G401 (cell line): ENCODE measurements at regions not wholly inside any gene's neighbourhood (a gene's known extent, or its start where the extent isn't known, plus 50 kb on each side); places are given as distances from the start of the nearest gene placed in this dataset.
"Not testable (repeated sequence)": the region's sequence is repeated elsewhere in the genome, so short reads cannot be mapped to it uniquely, and the experiment has no call there.

Source experiments
- DNase-seq: peaks from one replicate; pipeline ENCODE4 v3.0.0-alpha.2; 2015; ENCODE audit warnings: low spot score
- in situ Hi-C: cut with HindIII; loops from 2 replicates; pipeline ENCODE4 v1.10.0; 2016; ENCODE audit warnings: low sequenced_read_pairs, mixed read lengths

DNA sequence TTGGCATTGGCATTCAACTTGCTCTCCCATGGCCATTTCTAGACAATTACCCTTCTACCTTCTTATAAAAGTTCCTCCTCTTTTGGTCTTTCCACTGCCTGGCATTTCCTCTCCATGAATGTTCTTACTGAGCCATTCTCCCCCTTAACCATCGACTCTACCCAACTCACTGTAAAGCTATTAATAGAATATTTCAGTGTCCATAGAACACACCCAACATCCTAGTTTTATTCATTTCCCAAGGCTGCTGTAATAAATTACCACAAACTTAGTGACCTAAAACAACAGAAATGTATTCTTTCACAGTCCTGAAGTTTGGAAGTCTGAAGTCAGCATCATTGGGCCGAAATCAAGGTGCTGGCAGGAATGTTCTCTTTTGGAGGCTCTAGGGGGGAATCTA, 170.0 kb upstream of the ATP5MC3 start:
- in situ Hi-C loops, result no loop called here

DNA sequence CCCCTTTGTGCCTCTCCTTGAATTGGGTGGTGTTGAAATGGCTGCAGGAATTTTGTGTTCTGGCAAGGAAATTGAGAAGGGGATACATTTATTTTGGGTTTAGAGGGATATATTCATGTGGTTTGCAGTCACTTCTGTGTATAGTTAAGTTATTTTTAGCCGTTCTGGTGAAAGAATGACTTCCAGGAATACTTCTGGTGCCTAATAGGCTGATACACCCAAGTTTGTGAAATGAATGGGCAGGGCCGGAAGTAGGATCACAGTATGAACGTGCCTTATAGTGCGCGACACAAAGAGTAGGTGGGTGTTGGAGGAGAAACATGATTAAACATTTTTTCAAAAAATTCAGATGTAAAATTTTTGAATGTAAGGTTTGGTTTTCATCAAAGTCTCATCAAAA, 168.6 kb upstream of the ATP5MC3 start:
- no peak for DNase-seq
- in situ Hi-C loops, result no loop called here

More for the DNA sequence above, 170.0 kb upstream of the ATP5MC3 start:
- DNase-seq, result no peak

DNA sequence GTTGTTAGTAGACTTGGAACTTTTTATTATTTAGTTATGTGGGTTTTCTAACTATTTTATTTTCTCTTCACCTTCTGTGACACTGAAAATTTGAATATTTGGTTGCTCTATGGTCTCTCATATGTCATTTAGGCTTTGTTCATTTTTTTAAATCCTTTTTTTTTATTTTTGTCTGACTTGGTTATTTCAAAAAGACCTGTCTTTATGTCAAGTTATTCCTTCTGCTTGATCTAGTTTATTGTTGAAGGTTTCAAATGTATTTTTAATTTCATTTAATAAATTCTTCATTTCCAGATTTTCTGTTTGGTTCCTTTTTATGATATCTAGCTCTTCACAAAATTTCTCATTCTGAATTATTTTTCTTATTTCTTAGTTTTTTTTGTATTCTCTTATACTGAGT, 160.6 kb upstream of the ATP5MC3 start:
- in situ Hi-C loops, result no loop called here

DNA sequence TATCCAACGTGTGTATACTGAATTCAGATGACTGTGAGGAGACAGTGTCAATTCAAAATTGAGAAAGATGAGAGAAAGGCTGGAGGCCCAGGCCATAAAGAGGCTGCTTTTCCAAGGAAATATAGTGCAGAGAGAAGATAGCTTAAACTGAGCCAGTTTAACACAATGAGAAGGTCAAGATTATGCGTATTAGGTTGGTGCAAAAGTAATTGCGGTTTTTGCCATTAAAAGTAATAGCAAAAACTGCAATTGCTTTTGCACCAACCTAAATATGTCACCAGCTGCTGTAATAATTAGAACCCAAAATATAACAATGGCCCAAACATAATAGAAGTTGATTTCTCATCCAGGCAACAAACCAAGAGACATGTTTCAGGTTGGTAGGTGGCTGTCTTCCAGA, 148.7 kb upstream of the ATP5MC3 start:
- in situ Hi-C loops, result no loop called here
- DNase-seq, result no peak

More for the DNA sequence above, 160.6 kb upstream of the ATP5MC3 start:
- DNase-seq, result no peak

DNA sequence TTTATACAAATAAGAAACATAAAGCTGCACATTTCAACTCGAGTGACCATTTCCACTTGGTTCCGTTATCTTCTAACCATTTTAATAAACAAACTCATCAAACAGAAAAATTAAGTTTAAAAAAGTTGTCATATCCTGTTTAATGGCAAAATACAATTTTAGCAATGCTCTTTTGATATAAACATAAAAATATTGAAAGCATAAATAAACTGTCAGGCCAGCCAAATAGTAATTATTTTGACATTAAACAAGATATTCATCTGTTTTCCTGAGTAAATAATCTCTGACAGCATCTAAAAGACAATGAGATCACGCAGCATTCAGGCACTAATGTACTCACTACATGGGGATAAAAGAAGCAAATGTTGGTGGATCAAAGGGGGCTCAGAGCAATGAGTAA, 145.3 kb upstream of the ATP5MC3 start:
- no peak for DNase-seq
- in situ Hi-C loops, result no loop called here

DNA sequence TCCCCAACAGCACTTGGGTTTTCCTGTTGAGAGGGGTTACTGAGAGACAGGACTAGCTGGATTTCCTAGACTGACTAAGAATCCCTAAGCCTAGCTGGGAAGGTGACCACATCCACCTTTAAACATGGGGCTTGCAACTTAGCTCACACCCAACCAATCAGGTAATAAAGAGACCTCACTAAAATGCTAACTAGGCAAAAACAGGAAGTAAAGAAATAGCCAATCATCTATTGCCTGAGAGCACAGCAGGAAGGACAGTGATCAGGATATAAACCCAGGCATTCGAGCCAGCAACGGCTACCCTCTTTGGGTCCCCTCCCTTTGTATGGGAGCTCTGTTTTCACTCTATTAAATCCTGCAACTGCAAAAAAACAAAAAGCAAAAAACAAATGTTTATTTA, 144.7 kb upstream of the ATP5MC3 start:
- not testable (repeated sequence) for DNase-seq

DNA sequence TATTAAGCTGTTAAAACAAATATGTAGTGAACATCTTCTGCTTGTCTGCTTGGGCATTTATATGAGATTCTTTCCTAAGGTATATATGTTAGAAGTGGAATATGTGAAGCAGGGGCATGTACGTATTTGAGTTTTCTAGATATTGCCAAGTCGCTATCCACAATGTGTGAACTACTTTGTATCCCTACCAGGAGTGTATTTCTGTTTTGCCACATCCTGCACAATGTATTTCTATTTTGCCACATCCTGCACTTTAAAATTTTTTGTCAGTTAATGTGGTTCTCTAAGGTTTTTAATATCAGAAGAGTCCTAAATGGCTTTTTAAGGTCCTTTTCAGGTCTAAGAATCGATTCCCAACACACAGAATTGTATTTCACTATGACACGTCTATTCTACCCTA, 141.7 kb upstream of the ATP5MC3 start:
- in situ Hi-C loops, result no loop called here
- DNase-seq, result no peak

More for the DNA sequence above, 144.7 kb upstream of the ATP5MC3 start:
- in situ Hi-C loops, result not testable (repeated sequence)

DNA sequence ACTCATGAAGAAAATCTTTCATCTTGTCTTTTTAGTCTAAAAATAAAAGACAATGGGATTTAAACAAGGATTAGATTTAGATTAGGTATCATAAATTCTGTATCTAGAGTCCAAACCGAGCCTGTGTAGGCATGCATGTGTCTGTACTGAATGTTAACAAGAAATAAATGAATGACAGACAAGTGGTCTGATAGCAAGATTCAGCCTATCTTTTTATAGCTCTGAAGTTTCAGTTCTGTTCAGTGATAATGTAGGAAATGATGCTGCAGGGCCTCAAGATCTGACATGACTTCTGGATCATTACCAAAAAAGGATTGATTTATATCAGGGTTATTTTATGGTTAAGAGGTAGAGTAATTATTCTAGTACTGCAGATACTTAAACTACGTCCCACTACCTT, 137.0 kb upstream of the ATP5MC3 start:
- in situ Hi-C loops, result no loop called here
- DNase-seq, result no peak

DNA sequence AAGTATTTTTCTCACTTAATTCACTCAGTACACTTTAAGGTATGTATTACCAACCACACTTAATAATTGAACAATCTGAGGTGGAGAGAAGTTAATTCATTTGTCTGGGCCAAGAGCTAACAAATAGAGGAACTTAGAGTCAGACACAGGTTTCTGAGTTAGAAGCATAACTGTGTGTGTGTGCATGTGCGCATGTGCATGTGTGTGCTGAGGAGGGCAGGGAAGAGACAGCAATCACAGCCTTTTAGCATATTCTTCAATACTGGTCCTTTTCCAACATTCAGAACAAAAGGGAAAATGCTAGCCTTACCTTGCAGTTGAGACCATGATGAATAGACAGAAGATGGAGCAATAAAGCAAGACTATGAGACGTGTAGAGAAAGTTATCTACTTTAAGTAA, 136.2 kb upstream of the ATP5MC3 start:
- in situ Hi-C loops, result no loop called here
- no peak for DNase-seq

DNA sequence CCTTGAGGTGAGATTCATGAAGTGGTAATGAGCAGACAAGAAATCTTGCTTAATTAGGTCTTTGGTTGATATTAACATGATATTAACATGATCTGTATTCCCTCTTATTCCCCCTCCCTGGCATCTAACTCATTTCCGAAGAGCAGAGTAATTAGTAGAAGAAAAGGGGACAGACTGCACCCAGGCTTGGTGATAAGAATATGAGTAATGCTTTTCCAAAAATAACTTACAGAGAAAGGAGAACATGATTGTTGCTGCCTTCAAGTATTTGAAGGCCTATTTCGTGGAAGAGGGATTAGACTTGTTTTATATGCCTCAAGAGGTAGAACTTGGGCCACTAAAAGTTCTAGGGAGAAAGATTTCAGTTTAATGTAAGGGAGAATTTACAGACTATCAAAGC, 130.6 kb upstream of the ATP5MC3 start:
- in situ Hi-C loops, result no loop called here
- no peak for DNase-seq

DNA sequence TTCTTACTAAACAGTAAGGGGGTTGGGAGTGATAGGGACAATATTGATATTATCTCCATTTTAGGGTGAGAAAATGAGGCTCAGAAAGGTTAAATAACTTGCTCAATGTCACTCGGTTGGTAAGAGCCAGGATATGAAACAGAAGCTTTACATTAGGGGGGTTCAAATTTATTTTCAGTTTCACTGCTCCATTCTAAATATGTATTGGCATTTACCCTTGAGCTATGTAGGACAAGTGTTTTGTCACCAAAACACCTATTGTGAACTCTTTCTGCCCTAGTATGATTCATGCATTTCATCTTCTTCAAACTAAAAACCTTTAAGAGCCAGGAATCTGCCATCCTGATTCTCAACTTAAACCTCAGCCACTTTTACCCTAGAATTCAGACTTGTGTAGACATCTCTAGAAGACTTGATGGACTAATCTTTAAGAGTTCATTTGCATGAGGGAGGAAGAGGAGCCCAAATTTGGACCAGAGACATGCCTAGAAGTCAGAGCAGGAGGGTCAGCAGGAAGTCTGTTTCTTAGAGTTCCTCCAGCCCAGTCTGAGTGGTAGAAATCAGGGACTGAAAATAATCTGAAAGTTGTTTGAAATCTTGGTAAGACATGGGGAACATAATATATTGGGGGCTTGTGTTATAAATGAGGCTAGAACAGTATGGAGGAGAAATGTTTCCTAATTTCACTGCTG, 129.4 kb upstream of the ATP5MC3 start:
- DNase-seq, result no peak
- in situ Hi-C loops, result no loop called here

DNA sequence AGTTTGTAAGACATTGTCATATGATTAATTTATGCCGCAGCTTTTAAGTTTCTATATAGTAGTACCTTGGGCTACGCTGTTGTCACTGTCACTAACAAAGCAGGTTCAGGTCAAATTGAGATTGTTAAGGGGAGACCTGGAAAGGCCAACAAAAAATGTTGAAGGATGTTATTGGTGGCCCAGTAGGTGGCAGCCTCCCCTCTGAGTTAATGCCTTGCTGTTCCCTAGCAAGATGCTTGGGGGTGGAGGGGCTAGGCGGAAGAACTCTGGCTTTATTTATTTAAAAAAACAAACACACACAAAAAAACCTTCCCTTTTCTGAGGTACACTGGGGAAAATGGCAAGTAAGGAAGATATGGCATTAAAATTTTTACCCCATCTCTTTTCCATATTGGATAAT, 128.3 kb upstream of the ATP5MC3 start:
- in situ Hi-C loops, result no loop called here
- DNase-seq, result no peak

DNA sequence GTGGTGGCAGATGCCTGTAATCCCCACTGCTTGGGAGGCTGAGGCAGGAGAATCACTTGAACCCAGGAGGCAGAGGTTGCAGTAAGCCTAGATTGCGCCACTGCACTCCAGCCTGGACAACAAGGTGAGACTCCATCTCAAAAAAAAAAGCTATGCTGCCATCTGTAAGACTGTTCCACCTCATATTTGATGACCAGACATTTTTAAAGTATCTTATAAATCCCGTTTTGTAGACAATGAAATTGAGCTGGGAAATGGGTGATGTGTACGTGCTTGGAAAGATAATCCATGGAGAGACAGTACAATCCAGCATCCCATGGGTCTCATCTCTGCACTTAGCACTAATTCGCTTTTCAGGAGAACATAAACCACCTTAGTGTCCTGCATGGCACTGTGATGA, 126.5 kb upstream of the ATP5MC3 start:
- no peak for DNase-seq
- in situ Hi-C loops, result no loop called here

DNA sequence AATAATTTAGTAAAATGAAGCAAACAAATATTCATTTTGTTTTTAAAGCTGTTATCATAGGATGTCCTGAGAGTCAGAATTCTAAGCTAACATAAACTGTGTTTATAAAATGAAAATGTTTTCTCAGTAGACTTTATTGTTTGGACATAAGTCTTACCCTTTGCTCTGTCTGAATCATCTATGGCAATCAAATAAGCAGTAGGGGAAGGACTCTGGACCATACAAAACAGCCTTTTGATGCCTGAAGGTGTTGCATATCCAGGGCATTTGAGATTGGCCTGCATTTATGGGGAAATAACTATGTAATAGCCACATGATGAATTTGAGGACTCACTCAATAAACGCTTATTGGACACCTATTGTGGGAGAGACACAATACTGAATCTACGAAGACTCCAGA, 123.0 kb upstream of the ATP5MC3 start:
- no peak for DNase-seq
- in situ Hi-C loops, result no loop called here

DNA sequence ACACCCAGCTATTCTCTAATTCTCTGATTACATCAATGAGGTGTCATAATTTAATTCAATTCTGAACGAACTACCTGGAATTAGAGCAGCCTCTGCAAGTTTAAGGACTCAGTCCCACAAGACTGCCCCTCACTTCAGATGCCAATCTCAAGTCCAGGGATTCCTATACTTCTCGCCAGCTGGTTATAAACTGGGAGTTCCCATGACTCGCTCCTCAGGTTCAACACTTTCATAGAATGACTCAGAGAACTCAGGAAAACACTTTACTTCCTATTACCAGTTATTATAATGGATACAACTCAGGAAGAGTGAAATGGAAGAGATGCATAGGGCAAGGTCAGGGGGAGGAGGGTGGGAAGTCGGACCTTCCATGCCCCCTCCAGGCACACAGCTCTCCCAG, 112.3 kb upstream of the ATP5MC3 start:
- DNase-seq, result no peak
- in situ Hi-C loops, result no loop called here

DNA sequence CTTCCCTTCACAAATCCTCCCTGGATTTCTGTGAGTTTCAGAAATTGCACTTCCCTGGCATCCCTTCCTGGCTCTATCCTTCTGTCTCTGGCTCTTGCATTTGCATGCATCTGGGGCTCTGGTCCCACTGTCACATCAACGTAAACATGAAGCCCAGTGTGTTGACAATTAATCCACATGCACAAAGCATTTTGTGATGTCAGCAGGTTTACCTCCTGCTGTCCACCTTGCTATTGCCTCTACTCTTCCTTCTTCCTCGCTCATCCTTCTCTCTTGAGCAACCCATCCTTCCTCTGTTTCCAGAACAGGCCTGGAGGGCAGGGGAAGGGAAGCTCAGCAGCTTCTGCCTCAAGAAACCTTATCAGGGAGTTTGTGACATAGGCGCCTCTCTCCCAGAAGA, 111.7 kb upstream of the ATP5MC3 start:
- in situ Hi-C loops, result no loop called here
- no peak for DNase-seq

DNA sequence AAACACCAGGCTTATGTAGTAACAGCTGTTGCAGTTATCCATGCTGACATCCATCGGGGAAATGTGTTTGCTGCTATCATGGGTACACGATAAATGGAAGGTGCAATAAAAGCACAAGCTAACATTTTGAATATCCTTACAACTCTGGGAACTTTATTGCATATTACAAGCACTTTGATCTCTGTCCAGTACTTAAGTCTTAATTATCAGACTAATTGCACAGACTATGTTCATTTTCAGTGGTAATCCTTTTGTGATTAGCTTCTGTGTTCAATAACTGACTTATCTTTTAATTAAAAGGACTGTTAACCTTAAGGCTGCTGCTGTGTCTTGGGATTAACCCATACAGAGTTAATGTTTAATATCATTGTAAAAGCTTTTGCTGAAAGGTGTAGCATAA, 101.4 kb upstream of the ATP5MC3 start:
- in situ Hi-C loops, result no loop called here
- no peak for DNase-seq

DNA sequence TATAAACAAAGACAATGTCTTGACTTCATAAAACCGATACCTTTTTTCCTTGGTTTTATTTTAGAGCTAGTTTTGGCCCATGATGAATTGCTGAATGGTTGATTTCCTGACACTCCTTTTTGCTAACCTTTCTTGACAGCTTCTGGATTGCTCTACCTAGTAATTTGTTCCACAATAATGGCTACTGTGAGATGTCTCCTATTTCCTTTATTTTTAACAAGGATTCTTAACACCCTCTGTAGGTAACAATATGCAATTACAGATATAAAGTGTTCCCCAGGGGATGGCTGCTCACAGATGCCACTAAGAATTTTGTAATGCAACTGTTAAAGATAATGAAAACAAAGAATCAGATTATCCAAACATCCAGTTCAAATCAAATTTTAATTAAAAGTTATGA, 100.8 kb upstream of the ATP5MC3 start:
- DNase-seq, result peak; percentile 90
- in situ Hi-C loops, result no loop called here

DNA sequence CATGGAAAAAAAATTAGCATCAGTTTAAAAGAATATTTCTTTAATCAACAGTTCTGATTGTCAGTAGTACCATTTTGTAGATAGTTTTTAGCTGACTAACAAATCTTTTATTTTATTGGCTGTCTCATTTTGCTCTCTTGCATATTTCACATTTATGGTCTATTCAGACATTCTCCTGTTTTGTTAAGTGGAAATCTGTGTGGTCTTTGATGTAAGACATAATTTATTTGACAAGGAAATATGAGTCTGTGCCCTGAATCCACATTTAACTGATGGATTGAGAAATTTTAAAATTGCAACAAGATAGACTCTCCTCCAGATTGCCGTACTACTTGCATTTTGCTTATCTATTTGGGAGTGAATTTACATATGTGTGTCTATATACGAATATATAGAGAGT, 96.3 kb upstream of the ATP5MC3 start:
- no peak for DNase-seq
- in situ Hi-C loops, result no loop called here

DNA sequence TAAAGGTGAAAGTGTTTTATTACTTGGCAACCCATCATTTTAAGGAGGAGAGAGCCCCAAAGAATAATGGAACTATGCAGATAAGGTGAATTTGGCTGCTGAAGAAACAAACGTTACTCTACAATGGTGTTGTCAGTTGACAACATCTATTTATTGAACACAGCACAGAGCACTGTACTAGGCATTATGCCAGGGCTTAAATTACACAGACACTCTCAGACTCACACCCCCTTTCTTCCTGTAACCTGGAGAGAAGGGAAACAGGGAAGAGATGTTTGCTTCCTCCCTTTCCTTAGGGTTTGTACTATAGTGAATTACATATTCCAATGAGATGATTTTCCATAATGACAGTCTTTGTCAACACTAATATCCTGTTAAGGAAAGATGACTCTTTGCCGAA, 94.0 kb upstream of the ATP5MC3 start:
- in situ Hi-C loops, result no loop called here

DNA sequence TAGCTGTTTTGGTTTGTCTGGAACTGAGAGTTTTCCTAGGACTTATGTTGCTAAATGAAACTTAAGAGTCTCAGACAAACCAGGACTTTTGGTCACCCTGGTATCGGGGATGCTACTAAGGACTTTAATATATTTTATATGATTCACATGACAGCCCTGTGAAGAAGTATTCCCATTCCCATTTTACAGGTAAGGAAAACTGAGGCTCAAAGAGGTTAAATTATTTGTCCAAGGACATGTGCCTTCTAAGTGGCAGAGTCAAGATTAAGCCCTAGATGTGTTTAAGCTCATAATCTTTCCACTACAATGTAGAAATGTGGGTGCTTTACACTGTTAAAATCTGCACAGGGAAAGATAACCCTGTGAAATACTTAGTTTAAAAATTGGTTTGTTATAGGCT, 77.7 kb upstream of the ATP5MC3 start:
- DNase-seq, result no peak
- in situ Hi-C loops, result no loop called here

More for the DNA sequence above, 94.0 kb upstream of the ATP5MC3 start:
- DNase-seq, result no peak
